CD14-positive monocyte (primary cell): ENCODE measurements at regions not wholly inside any gene's neighbourhood (a gene's known extent, or its start where the extent isn't known, plus 50 kb on each side); places are given as distances from the start of the nearest gene placed in this dataset.

Experiments
- DNase-seq, 3 donors: peaks; one replicate each; pipeline ENCODE4 v3.0.0-alpha.2; 2011 to 2022
- H2AFZ ChIP-seq: 2 replicates; pipeline ENCODE4 v1.6.0; 2012; ENCODE audit warnings: mild to moderate bottlenecking, low read depth, low read length, inconsistent platforms; ENCODE audit not compliant: insufficient read depth, poor library complexity, severe bottlenecking
- H3K27ac ChIP-seq, 2 donors: 1 replicate in 1 of 2; 2 replicates in 1 of 2; pipeline ENCODE4 v1.5.1; 2012 to 2013; ENCODE audit warnings: low read length in 2 of 2, control low read depth in 1 of 2, inconsistent platforms in 1 of 2, low read depth in 1 of 2, mild to moderate bottlenecking in 1 of 2
- H3K27me3 ChIP-seq, 2 donors: one replicate each; pipeline versions ENCODE4 v1.6.0 to v1.6.1; 2011 to 2013; ENCODE audit warnings: low read length in 2 of 2; ENCODE audit not compliant: control insufficient read depth in 2 of 2, insufficient read depth in 2 of 2
- H3K36me3 ChIP-seq, 2 donors: replicated peaks in 1 of 2; 1 replicate in 1 of 2; 2 replicates in 1 of 2; pipeline versions ENCODE4 v1.5.1 to v1.6.1; 2012 to 2013; ENCODE audit warnings: low read length in 2 of 2, control low read depth in 1 of 2, inconsistent platforms in 1 of 2, mild to moderate bottlenecking in 1 of 2; ENCODE audit not compliant: insufficient read depth in 2 of 2, control insufficient read depth in 1 of 2
- H3K4me1 ChIP-seq, 2 donors: 1 replicate in 1 of 2; 2 replicates in 1 of 2; pipeline versions ENCODE4 v1.5.1 to v1.6.1; 2012 to 2013; ENCODE audit warnings: low read length in 2 of 2, control low read depth in 1 of 2, inconsistent platforms in 1 of 2, mild to moderate bottlenecking in 1 of 2, moderate library complexity in 1 of 2; ENCODE audit not compliant: insufficient read depth in 2 of 2, control insufficient read depth in 1 of 2
- H3K4me2 ChIP-seq: replicated peaks from 2 replicates; pipeline ENCODE3; 2012; ENCODE audit warnings: low read length, moderate library complexity, mild to moderate bottlenecking; ENCODE audit not compliant: poor library complexity, severe bottlenecking; ENCODE audit errors: extremely low read depth
- H3K4me3 ChIP-seq, 3 experiments: fragments of 200-600 bp in 1 of 3; sonication (generic) in 1 of 3; replicated peaks in 1 of 3; 1 replicate in 2 of 3; 2 replicates in 1 of 3; pipeline ENCODE4 v1.5.1; 2011 to 2013; ENCODE audit warnings: low read length in 3 of 3, mild to moderate bottlenecking in 3 of 3, control low read depth in 2 of 3, low read depth in 2 of 3, inconsistent platforms in 1 of 3, moderate library complexity in 1 of 3
- H3K79me2 ChIP-seq: 2 replicates; pipeline ENCODE4 v1.6.0; 2012; ENCODE audit warnings: mild to moderate bottlenecking, control low read depth, inconsistent platforms, low read length, moderate library complexity; ENCODE audit not compliant: insufficient read depth
- H3K9ac ChIP-seq: 2 replicates; pipeline ENCODE4 v1.6.0; 2017; ENCODE audit warnings: low read length, mild to moderate bottlenecking; ENCODE audit not compliant: insufficient read depth, poor library complexity, severe bottlenecking
- H3K9me3 ChIP-seq, 2 donors: replicated peaks in 1 of 2; 1 replicate in 1 of 2; 2 replicates in 1 of 2; pipeline versions ENCODE4 v1.5.1 to v1.6.1; 2012 to 2013; ENCODE audit warnings: low read length in 2 of 2, control low read depth in 1 of 2; ENCODE audit not compliant: control insufficient read depth in 1 of 2, insufficient read depth in 1 of 2
- H4K20me1 ChIP-seq: 2 replicates; pipeline ENCODE4 v1.6.0; 2012; ENCODE audit warnings: mild to moderate bottlenecking, low read length, control low read depth, moderate library complexity; ENCODE audit not compliant: insufficient read depth
- H3K27ac Mint-ChIP-seq, 7 donors: one replicate each; pipeline ENCODE4 v1.8.0; 2020; ENCODE audit warnings: mild to moderate bottlenecking in 7 of 7, mixed read lengths in 7 of 7, moderate library complexity in 6 of 7, inconsistent platforms in 2 of 7
- H3K27me3 Mint-ChIP-seq, 3 donors: one replicate each; pipeline ENCODE4 v1.8.0; 2021 to 2022; ENCODE audit warnings: low read depth in 3 of 3, mild to moderate bottlenecking in 3 of 3, mixed read lengths in 3 of 3, moderate library complexity in 3 of 3, inconsistent platforms in 1 of 3
- H3K36me3 Mint-ChIP-seq, 2 donors: one replicate each; pipeline ENCODE4 v1.8.0; 2020; ENCODE audit warnings: mixed read lengths in 2 of 2, inconsistent platforms in 1 of 2, mild to moderate bottlenecking in 1 of 2
- H3K4me1 Mint-ChIP-seq: one replicate; pipeline ENCODE4 v1.8.0; 2020; ENCODE audit warnings: mild to moderate bottlenecking, mixed read lengths
- H3K4me3 Mint-ChIP-seq, 2 donors: one replicate each; pipeline ENCODE4 v1.8.0; 2020; ENCODE audit warnings: mild to moderate bottlenecking in 2 of 2, mixed read lengths in 2 of 2, moderate library complexity in 1 of 2
- H3K9me3 Mint-ChIP-seq, 7 donors: one replicate each; pipeline ENCODE4 v1.8.0; 2020 to 2022; ENCODE audit warnings: mixed read lengths in 7 of 7, mild to moderate bottlenecking in 6 of 7, moderate library complexity in 6 of 7, inconsistent platforms in 2 of 7
- CTCF ChIP-seq: fragments of 200-600 bp; IDR thresholded peaks from one replicate; pipeline ENCODE4 v1.8.0; 2022; ENCODE audit warnings: antibody characterized with exemption, mild to moderate bottlenecking
- WGBS: methylation state at CpG from one replicate; pipeline ENCODE4 v1.1.5; 2013; ENCODE audit warnings: missing lambda C conversion rate; ENCODE audit not compliant: insufficient coverage; 5-methylcytosine and 5-hydroxymethylcytosine counted together
- intact Hi-C, 2 donors: fragments of 100-400 bp; cut with micrococcal nuclease; formaldehyde crosslinking; loops; one replicate each; pipeline versions ENCODE4 v1.15.0 to v1.15.1; 2023

GRCh38 chr7:156499247-156499881 lies 141.2 kb upstream of the RNF32 start:
- no peak overlapping the region for H3K27ac Mint-ChIP-seq
- no peak for TF ChIP-seq CTCF
- Histone ChIP-seq H3K36me3 (no peaks in the 10 kb centered on the region), H3K27ac (no peak overlapping the region), H3K9ac (no peak overlapping the region), H3K79me2 (no peaks in the 10 kb centered on the region), H2AFZ (no peak overlapping the region), H4K20me1 (no peaks in the 10 kb centered on the region), H3K4me1 (no peaks in the 10 kb centered on the region), H3K4me2 (no peak overlapping the region), H3K27me3 (no peaks in the 10 kb centered on the region), H3K4me3 (no peak overlapping the region), H3K9me3 (no peaks in the 10 kb centered on the region)
- no peak overlapping the region for H3K4me3 Mint-ChIP-seq
- DNase-seq: no peak
- H3K36me3 Mint-ChIP-seq: no peaks in the 10 kb centered on the region
- intact Hi-C loops: no loop called here
- H3K27me3 Mint-ChIP-seq: peaks cover 0 to 5% (median 2%) of the 10 kb centered on the region in 3 donors
- no peaks in the 10 kb centered on the region for H3K4me1 Mint-ChIP-seq
- H3K9me3 Mint-ChIP-seq: peaks cover 0 to 4% (median 2%) of the 10 kb centered on the region in 7 donors
- WGBS: 78% methylated on average over 9 of the region's 12 CpGs

- no peak overlapping the region for H2AFZ ChIP-seq
- H3K27me3 ChIP-seq: no peaks in the 10 kb centered on the region
- intact Hi-C loops: no loop called here
- Mint-ChIP-seq H3K4me3 (no peak overlapping the region), H3K27ac (no peak overlapping the region), H3K27me3 (peaks cover under 1 to 5% (median 2%) of the 10 kb centered on the region in 3 donors), H3K36me3 (no peaks in the 10 kb centered on the region), H3K9me3 (peaks cover 0 to 2% (median 0%) of the 10 kb centered on the region in 7 donors), H3K4me1 (no peaks in the 10 kb centered on the region)
- WGBS: 91% methylated on average over 12 of the region's 17 CpGs
- H3K79me2 ChIP-seq: no peaks in the 10 kb centered on the region
- TF ChIP-seq CTCF: no peak
- H3K27ac ChIP-seq: no peak overlapping the region
- no peaks in the 10 kb centered on the region for H3K36me3 ChIP-seq
- H3K4me1 ChIP-seq: no peaks in the 10 kb centered on the region
- no peaks in the 10 kb centered on the region for H3K9me3 ChIP-seq
- no peaks in the 10 kb centered on the region for H4K20me1 ChIP-seq
- H3K4me2 ChIP-seq: no peak overlapping the region
- no peak overlapping the region for H3K9ac ChIP-seq
- no peak overlapping the region for H3K4me3 ChIP-seq
- DNase-seq: no peak
Measured at GRCh38 chr7:156497776-156498509, 142.6 kb upstream of the RNF32 start.
